ENCODE measurements at regions not wholly inside any gene's neighbourhood (a gene's known extent, or its start where the extent isn't known, plus 50 kb on each side); places are given as distances from the start of the nearest gene placed in this dataset.

DNA sequence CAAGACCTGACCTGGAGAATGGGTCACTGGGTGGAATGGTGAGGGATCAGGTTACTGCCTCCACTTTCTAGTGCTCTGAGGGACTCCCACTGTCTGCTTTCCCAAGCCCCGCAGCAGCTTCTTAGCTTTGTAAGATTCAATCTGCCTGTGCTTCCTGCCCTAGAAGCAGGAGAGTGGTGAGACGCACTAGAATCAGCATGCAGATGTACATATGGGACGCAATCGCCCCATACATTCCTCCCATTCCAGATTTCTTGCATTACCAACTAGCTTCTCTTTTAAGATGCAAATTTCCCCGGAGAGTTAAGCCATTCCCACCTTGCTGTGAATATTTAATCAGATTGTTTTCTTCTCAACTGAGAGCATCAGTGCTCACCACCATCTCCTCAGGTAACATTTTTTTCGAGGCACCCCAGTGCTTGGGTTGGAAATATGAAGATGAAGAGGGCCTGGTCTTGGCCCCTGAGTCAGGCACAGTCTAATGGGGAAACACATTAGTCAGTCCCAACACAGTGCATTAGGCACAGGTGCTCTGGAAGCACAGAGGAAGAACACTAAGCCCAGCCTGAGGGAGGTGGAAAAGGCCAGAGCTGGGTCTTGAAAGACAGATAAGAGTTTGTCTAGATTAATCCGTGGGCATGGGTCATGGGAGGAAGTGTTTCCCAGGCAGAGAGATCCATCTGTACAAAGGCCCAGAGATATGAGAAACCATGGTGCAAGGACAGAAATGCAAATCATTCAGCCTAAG lies 66.7 kb upstream of the PRPS1 start:
- no peak for TF ChIP-seq CTCF (conservative IDR thresholded peaks at IDR 0.05; ENCODE audit: low read depth, low read length)
- no peak for TF ChIP-seq POLR2A (IDR thresholded peaks at IDR 0.05; ENCODE audit: low read depth, low read length)
